ENCODE measurements at regions not wholly inside any gene's neighbourhood (a gene's known extent, or its start where the extent isn't known, plus 50 kb on each side); places are given as distances from the start of the nearest gene placed in this dataset.

GRCh38 chr4:74544655-74545361 is 99.9 kb downstream of the AREG start:
- TF ChIP-seq, protein P1, sequence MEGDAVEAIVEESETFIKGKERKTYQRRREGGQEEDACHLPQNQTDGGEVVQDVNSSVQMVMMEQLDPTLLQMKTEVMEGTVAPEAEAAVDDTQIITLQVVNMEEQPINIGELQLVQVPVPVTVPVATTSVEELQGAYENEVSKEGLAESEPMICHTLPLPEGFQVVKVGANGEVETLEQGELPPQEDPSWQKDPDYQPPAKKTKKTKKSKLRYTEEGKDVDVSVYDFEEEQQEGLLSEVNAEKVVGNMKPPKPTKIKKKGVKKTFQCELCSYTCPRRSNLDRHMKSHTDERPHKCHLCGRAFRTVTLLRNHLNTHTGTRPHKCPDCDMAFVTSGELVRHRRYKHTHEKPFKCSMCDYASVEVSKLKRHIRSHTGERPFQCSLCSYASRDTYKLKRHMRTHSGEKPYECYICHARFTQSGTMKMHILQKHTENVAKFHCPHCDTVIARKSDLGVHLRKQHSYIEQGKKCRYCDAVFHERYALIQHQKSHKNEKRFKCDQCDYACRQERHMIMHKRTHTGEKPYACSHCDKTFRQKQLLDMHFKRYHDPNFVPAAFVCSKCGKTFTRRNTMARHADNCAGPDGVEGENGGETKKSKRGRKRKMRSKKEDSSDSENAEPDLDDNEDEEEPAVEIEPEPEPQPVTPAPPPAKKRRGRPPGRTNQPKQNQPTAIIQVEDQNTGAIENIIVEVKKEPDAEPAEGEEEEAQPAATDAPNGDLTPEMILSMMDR (IDR thresholded peaks at IDR 0.05; ENCODE audit: borderline replicate concordance, insufficient read depth, low read depth, low read length) = no peak

GRCh38 chr4:74545448-74545847 is 100.5 kb downstream of the AREG start:
- H3K4me3 ChIP-seq (ENCODE audit: low read depth, low read length) = no peak overlapping the region
- TF ChIP-seq, protein P1 (IDR thresholded peaks at IDR 0.05; ENCODE audit: borderline replicate concordance, insufficient read depth, low read depth, low read length) = no peak

More at GRCh38 chr4:74544655-74545361, 99.9 kb downstream of the AREG start:
- H3K4me3 ChIP-seq (ENCODE audit: low read depth, low read length) = no peak overlapping the region

GRCh38 chr4:74546057-74546456 is 101.1 kb downstream of the AREG start:
- no peak overlapping the region for H3K4me3 ChIP-seq (ENCODE audit: low read depth, low read length)
- TF ChIP-seq, protein P1 (IDR thresholded peaks at IDR 0.05; ENCODE audit: borderline replicate concordance, insufficient read depth, low read depth, low read length) = no peak

DNA sequence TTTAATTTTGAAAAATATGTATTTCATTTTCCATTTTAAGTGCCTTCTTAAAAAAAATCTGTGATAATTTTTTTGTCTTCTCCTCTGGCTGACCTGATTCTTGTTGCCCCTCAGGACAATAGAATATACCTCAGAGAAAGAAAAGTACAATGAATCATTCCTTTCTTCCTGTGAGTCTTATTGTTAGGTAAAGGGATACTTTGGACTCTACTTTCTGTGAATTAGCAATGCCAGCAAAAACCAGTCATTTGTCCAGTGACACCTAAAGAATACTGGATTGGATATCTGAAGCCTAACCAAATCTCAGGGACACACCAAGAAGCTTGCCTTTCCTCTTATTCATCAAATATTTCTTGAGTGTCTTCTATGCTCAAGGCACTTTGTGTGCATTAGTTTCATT is 102.1 kb downstream of the AREG start:
- TF ChIP-seq, protein P1 (IDR thresholded peaks at IDR 0.05; ENCODE audit: borderline replicate concordance, insufficient read depth, low read depth, low read length) = no peak
- H3K4me3 ChIP-seq (ENCODE audit: low read depth, low read length) = no peak overlapping the region

DNA sequence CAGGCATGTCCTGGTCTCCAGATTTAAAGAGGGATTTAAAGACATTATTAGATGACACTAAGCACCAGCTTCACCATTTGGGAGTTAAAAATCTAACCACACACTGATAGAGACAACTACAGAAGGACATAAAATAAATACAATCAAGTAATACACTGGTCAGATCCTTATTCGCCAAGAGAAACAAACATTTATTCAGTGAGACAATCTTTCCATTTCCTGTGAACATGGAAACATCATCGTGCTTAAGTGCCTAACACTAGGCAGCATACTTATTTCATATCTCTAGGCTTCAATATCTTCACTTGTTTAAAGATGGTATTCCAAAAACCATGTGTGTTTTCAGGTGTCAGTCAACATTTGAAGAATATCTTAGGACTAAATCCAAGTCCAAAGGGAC is 103.6 kb downstream of the AREG start:
- H3K4me3 ChIP-seq (ENCODE audit: low read depth, low read length) = no peak overlapping the region
- TF ChIP-seq, protein P1 (IDR thresholded peaks at IDR 0.05; ENCODE audit: borderline replicate concordance, insufficient read depth, low read depth, low read length) = no peak

DNA sequence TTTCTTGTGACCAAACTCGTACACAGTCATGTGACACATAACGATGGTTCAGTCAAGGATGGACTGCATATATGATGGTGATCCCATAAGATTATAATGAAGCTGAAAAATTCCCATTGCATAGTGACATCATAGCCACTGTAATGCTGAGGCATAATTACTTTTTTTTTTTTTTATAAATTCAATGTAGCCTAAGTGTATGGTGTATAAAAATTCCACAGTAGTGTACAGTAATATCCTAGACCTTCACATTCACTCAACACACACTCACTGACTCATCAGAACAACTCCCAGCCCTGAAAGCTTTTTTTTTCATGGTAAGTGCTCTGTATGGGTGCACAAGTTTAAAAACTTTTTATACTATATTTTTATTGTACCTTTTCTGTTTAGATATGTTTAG is 105.0 kb downstream of the AREG start:
- no peak overlapping the region for H3K4me3 ChIP-seq (ENCODE audit: low read depth, low read length)
- TF ChIP-seq, protein P1 (IDR thresholded peaks at IDR 0.05; ENCODE audit: borderline replicate concordance, insufficient read depth, low read depth, low read length) = no peak

DNA sequence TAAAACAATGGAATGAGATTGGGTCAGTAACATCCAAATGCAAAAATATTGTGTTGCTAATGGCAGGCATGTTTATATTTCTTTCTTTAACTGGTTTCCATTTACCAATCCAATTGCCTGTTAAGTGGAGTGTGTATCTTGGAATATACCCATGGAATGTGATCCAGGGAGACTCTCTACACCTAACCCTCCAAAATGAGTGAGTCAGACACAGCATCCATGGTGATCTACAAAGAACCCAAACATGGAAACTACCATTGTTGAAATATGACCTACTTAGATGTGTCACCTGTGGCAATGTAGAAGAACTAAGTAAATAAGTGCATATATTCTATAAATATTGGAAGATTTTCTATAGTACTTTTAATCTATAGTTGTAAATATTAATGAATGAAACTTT is 110.3 kb downstream of the AREG start:
- TF ChIP-seq, protein P1 (IDR thresholded peaks at IDR 0.05; ENCODE audit: borderline replicate concordance, insufficient read depth, low read depth, low read length) = no peak

More for the DNA sequence above, 110.3 kb downstream of the AREG start:
- H3K4me3 ChIP-seq (ENCODE audit: low read depth, low read length) = no peak overlapping the region
